Natural killer cell (primary cell): ENCODE measurements at regions not wholly inside any gene's neighbourhood (a gene's known extent, or its start where the extent isn't known, plus 50 kb on each side); places are given as distances from the start of the nearest gene placed in this dataset.

Source experiments
- ATAC-seq, 3 donors: fragments of 150-1000 bp in 2 of 3; fragments of 200-7000 bp in 1 of 3; cut with Tn5 transposase; 1 replicate in 1 of 3; 2 replicates in 2 of 3; pipeline ENCODE4 v1.10.0; 2021; ENCODE audit warnings: mild to moderate bottlenecking in 2 of 3, moderate library complexity in 2 of 3
- DNase-seq, 2 donors: peaks; one replicate each; pipeline versions ENCODE4 v3.0.0 to v3.0.0-alpha.2; 2013 to 2021; ENCODE audit warnings: mixed read lengths in 1 of 2
- H3K27ac ChIP-seq: one replicate; pipeline ENCODE4 v1.5.1; 2013; ENCODE audit warnings: mild to moderate bottlenecking, low read length
- H3K27me3 ChIP-seq: one replicate; pipeline ENCODE4 v1.6.1; 2013; ENCODE audit warnings: low read length; ENCODE audit not compliant: control insufficient read depth, insufficient read depth
- H3K36me3 ChIP-seq: one replicate; pipeline ENCODE4 v1.6.1; 2013; ENCODE audit warnings: low read length; ENCODE audit not compliant: control insufficient read depth, insufficient read depth
- H3K4me1 ChIP-seq: one replicate; pipeline ENCODE4 v1.6.1; 2013; ENCODE audit warnings: low read length; ENCODE audit not compliant: control insufficient read depth, insufficient read depth
- H3K4me3 ChIP-seq: one replicate; pipeline ENCODE4 v1.5.1; 2013; ENCODE audit warnings: low read length
- H3K9me3 ChIP-seq: one replicate; pipeline ENCODE4 v1.6.1; 2013; ENCODE audit warnings: low read length; ENCODE audit not compliant: control insufficient read depth, insufficient read depth
- H3K27ac Mint-ChIP-seq, 2 donors: one replicate each; pipeline ENCODE4 v1.8.0; 2022; ENCODE audit warnings: mild to moderate bottlenecking in 2 of 2, mixed read lengths in 2 of 2, moderate library complexity in 1 of 2
- H3K27me3 Mint-ChIP-seq, 2 donors: one replicate each; pipeline ENCODE4 v1.8.0; 2022; ENCODE audit warnings: low read depth in 2 of 2, mixed read lengths in 2 of 2
- H3K36me3 Mint-ChIP-seq: one replicate; pipeline ENCODE4 v1.8.0; 2022; ENCODE audit warnings: mixed read lengths
- H3K4me1 Mint-ChIP-seq, 2 donors: one replicate each; pipeline ENCODE4 v1.8.0; 2022; ENCODE audit warnings: mixed read lengths in 2 of 2
- H3K4me3 Mint-ChIP-seq: one replicate; pipeline ENCODE4 v1.8.0; 2022; ENCODE audit warnings: mild to moderate bottlenecking, moderate library complexity, mixed read lengths
- H3K9me3 Mint-ChIP-seq, 2 donors: one replicate each; pipeline ENCODE4 v1.8.0; 2022; ENCODE audit warnings: mixed read lengths in 2 of 2
- CTCF ChIP-seq: fragments of 200-600 bp; IDR thresholded peaks from one replicate; pipeline ENCODE4 v1.8.0; 2022; ENCODE audit warnings: antibody characterized with exemption
- WGBS: methylation state at CpG from one replicate; pipeline ENCODE4 v1.1.7; 2013; ENCODE audit warnings: missing lambda C conversion rate; ENCODE audit not compliant: insufficient coverage; 5-methylcytosine and 5-hydroxymethylcytosine counted together
- intact Hi-C: fragments of 100-400 bp; cut with micrococcal nuclease; formaldehyde crosslinking; loops from one replicate; pipeline ENCODE4 v1.14.2; 2022

- Histone ChIP-seq H3K27ac (no peak overlapping the region), H3K9me3 (no peaks in the 10 kb centered on the region), H3K4me1 (no peaks in the 10 kb centered on the region), H3K4me3 (no peak overlapping the region), H3K36me3 (no peaks in the 10 kb centered on the region), H3K27me3 (no peaks in the 10 kb centered on the region)
- DNase-seq (no peak), ATAC-seq (no peak)
- Mint-ChIP-seq H3K27me3 (peaks cover 0 to 3% of the 10 kb centered on the region in 2 donors), H3K4me1 (no peaks in the 10 kb centered on the region), H3K27ac (no peak overlapping the region), H3K36me3 (no peaks in the 10 kb centered on the region), H3K4me3 (no peak overlapping the region), H3K9me3 (no peaks in the 10 kb centered on the region)
- WGBS, result 88% methylated on average over 2 of the region's 2 CpGs
- TF ChIP-seq CTCF, result no peak
- intact Hi-C loops, result no loop called here
Observed at GRCh38 chr6:12224251-12224650, 65.9 kb upstream of the EDN1 start.

GRCh38 chr6:12228447-12229146 is 61.6 kb upstream of the EDN1 start:
- 85% methylated on average over 13 of the region's 13 CpGs for WGBS
- H3K36me3 ChIP-seq, result no peaks in the 10 kb centered on the region
- H3K9me3 ChIP-seq, result no peaks in the 10 kb centered on the region
- Mint-ChIP-seq H3K9me3 (no peaks in the 10 kb centered on the region), H3K36me3 (no peaks in the 10 kb centered on the region), H3K4me3 (no peak overlapping the region), H3K27ac (no peak overlapping the region), H3K4me1 (peaks cover 5 to 14% of the 10 kb centered on the region in 2 donors), H3K27me3 (no peaks in the 10 kb centered on the region)
- no peak for ATAC-seq
- H3K4me1 ChIP-seq, result peaks cover 3% of the 10 kb centered on the region
- no peak overlapping the region for H3K27ac ChIP-seq
- intact Hi-C loops, result no loop called here
- no peaks in the 10 kb centered on the region for H3K27me3 ChIP-seq
- no peak for DNase-seq
- TF ChIP-seq CTCF, result no peak
- no peak overlapping the region for H3K4me3 ChIP-seq

- ATAC-seq, result no peak
- no peaks in the 10 kb centered on the region for H3K36me3 Mint-ChIP-seq
Observed at GRCh38 chr6:12229332-12229731, 60.8 kb upstream of the EDN1 start.

More at GRCh38 chr6:12229332-12229731, 60.8 kb upstream of the EDN1 start:
- intact Hi-C loops, result no loop called here
- Histone ChIP-seq H3K36me3 (no peaks in the 10 kb centered on the region), H3K4me1 (peaks cover 8% of the 10 kb centered on the region), H3K9me3 (no peaks in the 10 kb centered on the region), H3K27me3 (no peaks in the 10 kb centered on the region), H3K27ac (no peak overlapping the region), H3K4me3 (no peak overlapping the region)
- Mint-ChIP-seq H3K27me3 (no peaks in the 10 kb centered on the region), H3K4me1 (peaks cover 9 to 14% of the 10 kb centered on the region in 2 donors), H3K9me3 (no peaks in the 10 kb centered on the region), H3K4me3 (no peak overlapping the region), H3K27ac (no peak overlapping the region)
- WGBS, result 72% methylated on average over 1 of the region's 1 CpG
- no peak for TF ChIP-seq CTCF
- DNase-seq, result no peak
